ENCODE measurements at regions not wholly inside any gene's neighbourhood (a gene's known extent, or its start where the extent isn't known, plus 50 kb on each side); places are given as distances from the start of the nearest gene placed in this dataset.

DNA sequence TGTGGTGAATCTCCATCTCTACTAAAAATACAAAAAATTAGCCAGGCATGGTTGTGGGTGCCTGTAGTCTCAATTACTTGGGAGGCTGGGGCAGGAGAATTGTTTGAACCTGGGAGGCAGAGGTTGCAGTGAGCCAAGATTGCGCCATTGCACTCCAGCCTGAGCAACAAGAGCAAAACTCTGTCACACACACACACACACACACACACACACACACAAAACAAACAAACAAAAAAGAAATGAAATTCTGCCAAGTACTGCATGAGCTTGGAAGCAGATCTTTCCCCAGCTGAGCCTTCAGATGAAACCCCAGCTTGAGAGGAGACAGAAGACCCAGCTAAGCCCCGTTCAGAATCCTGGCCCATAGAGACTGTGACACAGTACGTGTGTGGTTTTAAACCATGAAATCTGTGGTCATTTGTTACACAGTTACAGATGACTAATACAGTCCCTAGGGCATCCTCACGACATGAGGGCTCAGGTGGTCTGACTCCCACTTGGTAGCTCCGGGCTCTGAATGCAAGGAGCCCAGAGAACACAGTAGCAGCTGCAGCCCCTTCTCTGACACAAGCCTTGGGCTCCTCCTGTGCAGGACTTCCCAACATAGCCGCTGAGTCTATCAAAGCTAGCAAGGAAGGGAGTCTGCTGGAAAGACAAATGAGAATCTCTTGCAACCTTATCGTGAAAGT is 132.8 kb downstream of the SEC14L1 start:
- H3K4me3 Mint-ChIP-seq = no peak overlapping the region
- POLR2A ChIA-PET = interaction anchor here (0.6 kb wide), 1 partner anchor 139 kb away, joined by 3 read pairs; no protein-coding TSS in a partner anchor
- peaks cover 5% of the 10 kb centered on the region; the same call in 1 of the 2 replicates for H3K9me3 Mint-ChIP-seq
- ATAC-seq (no peak), DNase-seq (ENCODE audit: low spot score) (no peak)
- H3K27ac Mint-ChIP-seq = no peak overlapping the region
- CTCF ChIA-PET = no interaction called here
- no peaks in the 10 kb centered on the region; the same call in none of the 2 replicates for H3K27me3 Mint-ChIP-seq (ENCODE audit: low read depth)
- H3K4me1 Mint-ChIP-seq = no peaks in the 10 kb centered on the region
- no peaks in the 10 kb centered on the region for H3K36me3 Mint-ChIP-seq
- TF ChIP-seq, protein P1, sequence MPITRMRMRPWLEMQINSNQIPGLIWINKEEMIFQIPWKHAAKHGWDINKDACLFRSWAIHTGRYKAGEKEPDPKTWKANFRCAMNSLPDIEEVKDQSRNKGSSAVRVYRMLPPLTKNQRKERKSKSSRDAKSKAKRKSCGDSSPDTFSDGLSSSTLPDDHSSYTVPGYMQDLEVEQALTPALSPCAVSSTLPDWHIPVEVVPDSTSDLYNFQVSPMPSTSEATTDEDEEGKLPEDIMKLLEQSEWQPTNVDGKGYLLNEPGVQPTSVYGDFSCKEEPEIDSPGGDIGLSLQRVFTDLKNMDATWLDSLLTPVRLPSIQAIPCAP (CRISPR knock-in tag; IDR thresholded peaks at IDR 0.05) = no peak
- TF ChIP-seq, protein P2, sequence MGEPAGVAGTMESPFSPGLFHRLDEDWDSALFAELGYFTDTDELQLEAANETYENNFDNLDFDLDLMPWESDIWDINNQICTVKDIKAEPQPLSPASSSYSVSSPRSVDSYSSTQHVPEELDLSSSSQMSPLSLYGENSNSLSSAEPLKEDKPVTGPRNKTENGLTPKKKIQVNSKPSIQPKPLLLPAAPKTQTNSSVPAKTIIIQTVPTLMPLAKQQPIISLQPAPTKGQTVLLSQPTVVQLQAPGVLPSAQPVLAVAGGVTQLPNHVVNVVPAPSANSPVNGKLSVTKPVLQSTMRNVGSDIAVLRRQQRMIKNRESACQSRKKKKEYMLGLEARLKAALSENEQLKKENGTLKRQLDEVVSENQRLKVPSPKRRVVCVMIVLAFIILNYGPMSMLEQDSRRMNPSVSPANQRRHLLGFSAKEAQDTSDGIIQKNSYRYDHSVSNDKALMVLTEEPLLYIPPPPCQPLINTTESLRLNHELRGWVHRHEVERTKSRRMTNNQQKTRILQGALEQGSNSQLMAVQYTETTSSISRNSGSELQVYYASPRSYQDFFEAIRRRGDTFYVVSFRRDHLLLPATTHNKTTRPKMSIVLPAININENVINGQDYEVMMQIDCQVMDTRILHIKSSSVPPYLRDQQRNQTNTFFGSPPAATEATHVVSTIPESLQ (CRISPR knock-in tag; IDR thresholded peaks at IDR 0.05) = no peak
- TF ChIP-seq IRF2 (CRISPR knock-in tag; IDR thresholded peaks at IDR 0.05; ENCODE audit: borderline replicate concordance, low read depth) (no peak), SMAD3 (CRISPR knock-in tag; IDR thresholded peaks at IDR 0.05; ENCODE audit: borderline replicate concordance) (no peak), RORB (CRISPR knock-in tag; IDR thresholded peaks at IDR 0.05) (no peak), ELF4 (CRISPR knock-in tag; IDR thresholded peaks at IDR 0.05; ENCODE audit: low read depth) (no peak), FOXP1 (CRISPR knock-in tag; IDR thresholded peaks at IDR 0.05; ENCODE audit: borderline replicate concordance) (no peak), HMGA2 (CRISPR knock-in tag; IDR thresholded peaks at IDR 0.05) (no peak), JUN (CRISPR knock-in tag; IDR thresholded peaks at IDR 0.05) (no peak), GRHL2 (CRISPR knock-in tag; IDR thresholded peaks at IDR 0.05; ENCODE audit: insufficient replicate concordance, severe bottlenecking) (no peak), ATF1 (CRISPR knock-in tag; IDR thresholded peaks at IDR 0.05) (no peak)
- TF ChIP-seq, protein P3, sequence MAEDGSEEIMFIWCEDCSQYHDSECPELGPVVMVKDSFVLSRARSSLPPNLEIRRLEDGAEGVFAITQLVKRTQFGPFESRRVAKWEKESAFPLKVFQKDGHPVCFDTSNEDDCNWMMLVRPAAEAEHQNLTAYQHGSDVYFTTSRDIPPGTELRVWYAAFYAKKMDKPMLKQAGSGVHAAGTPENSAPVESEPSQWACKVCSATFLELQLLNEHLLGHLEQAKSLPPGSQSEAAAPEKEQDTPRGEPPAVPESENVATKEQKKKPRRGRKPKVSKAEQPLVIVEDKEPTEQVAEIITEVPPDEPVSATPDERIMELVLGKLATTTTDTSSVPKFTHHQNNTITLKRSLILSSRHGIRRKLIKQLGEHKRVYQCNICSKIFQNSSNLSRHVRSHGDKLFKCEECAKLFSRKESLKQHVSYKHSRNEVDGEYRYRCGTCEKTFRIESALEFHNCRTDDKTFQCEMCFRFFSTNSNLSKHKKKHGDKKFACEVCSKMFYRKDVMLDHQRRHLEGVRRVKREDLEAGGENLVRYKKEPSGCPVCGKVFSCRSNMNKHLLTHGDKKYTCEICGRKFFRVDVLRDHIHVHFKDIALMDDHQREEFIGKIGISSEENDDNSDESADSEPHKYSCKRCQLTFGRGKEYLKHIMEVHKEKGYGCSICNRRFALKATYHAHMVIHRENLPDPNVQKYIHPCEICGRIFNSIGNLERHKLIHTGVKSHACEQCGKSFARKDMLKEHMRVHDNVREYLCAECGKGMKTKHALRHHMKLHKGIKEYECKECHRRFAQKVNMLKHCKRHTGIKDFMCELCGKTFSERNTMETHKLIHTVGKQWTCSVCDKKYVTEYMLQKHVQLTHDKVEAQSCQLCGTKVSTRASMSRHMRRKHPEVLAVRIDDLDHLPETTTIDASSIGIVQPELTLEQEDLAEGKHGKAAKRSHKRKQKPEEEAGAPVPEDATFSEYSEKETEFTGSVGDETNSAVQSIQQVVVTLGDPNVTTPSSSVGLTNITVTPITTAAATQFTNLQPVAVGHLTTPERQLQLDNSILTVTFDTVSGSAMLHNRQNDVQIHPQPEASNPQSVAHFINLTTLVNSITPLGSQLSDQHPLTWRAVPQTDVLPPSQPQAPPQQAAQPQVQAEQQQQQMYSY (CRISPR knock-in tag; IDR thresholded peaks at IDR 0.05) = no peak
- TF ChIP-seq, protein P4, sequence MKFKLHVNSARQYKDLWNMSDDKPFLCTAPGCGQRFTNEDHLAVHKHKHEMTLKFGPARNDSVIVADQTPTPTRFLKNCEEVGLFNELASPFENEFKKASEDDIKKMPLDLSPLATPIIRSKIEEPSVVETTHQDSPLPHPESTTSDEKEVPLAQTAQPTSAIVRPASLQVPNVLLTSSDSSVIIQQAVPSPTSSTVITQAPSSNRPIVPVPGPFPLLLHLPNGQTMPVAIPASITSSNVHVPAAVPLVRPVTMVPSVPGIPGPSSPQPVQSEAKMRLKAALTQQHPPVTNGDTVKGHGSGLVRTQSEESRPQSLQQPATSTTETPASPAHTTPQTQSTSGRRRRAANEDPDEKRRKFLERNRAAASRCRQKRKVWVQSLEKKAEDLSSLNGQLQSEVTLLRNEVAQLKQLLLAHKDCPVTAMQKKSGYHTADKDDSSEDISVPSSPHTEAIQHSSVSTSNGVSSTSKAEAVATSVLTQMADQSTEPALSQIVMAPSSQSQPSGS (CRISPR knock-in tag; IDR thresholded peaks at IDR 0.05; ENCODE audit: borderline replicate concordance, low read depth) = no peak
- TF ChIP-seq, protein P5, sequence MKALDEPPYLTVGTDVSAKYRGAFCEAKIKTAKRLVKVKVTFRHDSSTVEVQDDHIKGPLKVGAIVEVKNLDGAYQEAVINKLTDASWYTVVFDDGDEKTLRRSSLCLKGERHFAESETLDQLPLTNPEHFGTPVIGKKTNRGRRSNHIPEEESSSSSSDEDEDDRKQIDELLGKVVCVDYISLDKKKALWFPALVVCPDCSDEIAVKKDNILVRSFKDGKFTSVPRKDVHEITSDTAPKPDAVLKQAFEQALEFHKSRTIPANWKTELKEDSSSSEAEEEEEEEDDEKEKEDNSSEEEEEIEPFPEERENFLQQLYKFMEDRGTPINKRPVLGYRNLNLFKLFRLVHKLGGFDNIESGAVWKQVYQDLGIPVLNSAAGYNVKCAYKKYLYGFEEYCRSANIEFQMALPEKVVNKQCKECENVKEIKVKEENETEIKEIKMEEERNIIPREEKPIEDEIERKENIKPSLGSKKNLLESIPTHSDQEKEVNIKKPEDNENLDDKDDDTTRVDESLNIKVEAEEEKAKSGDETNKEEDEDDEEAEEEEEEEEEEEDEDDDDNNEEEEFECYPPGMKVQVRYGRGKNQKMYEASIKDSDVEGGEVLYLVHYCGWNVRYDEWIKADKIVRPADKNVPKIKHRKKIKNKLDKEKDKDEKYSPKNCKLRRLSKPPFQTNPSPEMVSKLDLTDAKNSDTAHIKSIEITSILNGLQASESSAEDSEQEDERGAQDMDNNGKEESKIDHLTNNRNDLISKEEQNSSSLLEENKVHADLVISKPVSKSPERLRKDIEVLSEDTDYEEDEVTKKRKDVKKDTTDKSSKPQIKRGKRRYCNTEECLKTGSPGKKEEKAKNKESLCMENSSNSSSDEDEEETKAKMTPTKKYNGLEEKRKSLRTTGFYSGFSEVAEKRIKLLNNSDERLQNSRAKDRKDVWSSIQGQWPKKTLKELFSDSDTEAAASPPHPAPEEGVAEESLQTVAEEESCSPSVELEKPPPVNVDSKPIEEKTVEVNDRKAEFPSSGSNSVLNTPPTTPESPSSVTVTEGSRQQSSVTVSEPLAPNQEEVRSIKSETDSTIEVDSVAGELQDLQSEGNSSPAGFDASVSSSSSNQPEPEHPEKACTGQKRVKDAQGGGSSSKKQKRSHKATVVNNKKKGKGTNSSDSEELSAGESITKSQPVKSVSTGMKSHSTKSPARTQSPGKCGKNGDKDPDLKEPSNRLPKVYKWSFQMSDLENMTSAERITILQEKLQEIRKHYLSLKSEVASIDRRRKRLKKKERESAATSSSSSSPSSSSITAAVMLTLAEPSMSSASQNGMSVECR (CRISPR knock-in tag; IDR thresholded peaks at IDR 0.05; ENCODE audit: borderline replicate concordance) = no peak
- TF ChIP-seq, protein P6, sequence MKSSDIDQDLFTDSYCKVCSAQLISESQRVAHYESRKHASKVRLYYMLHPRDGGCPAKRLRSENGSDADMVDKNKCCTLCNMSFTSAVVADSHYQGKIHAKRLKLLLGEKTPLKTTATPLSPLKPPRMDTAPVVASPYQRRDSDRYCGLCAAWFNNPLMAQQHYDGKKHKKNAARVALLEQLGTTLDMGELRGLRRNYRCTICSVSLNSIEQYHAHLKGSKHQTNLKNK (CRISPR knock-in tag; IDR thresholded peaks at IDR 0.05) = no peak
- TF ChIP-seq, protein P7, sequence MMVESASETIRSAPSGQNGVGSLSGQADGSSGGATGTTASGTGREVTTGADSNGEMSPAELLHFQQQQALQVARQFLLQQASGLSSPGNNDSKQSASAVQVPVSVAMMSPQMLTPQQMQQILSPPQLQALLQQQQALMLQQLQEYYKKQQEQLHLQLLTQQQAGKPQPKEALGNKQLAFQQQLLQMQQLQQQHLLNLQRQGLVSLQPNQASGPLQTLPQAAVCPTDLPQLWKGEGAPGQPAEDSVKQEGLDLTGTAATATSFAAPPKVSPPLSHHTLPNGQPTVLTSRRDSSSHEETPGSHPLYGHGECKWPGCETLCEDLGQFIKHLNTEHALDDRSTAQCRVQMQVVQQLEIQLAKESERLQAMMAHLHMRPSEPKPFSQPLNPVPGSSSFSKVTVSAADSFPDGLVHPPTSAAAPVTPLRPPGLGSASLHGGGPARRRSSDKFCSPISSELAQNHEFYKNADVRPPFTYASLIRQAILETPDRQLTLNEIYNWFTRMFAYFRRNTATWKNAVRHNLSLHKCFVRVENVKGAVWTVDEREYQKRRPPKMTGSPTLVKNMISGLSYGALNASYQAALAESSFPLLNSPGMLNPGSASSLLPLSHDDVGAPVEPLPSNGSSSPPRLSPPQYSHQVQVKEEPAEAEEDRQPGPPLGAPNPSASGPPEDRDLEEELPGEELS (CRISPR knock-in tag; IDR thresholded peaks at IDR 0.05) = no peak

Data from WTC11 (cell line).